Frontal cortex (tissue), 3 donors: ENCODE measurements at regions not wholly inside any gene's neighbourhood (a gene's known extent, or its start where the extent isn't known, plus 50 kb on each side); places are given as distances from the start of the nearest gene placed in this dataset.

Experiments used
- DNase-seq, 2 donors: peaks; one replicate each; pipeline ENCODE4 v3.0.0; 2012; ENCODE audit warnings: low spot score in 2 of 2
- FAIRE-seq: peaks from 2 replicates; lab custom pipeline; 2012; peaks lifted over from hg19 to GRCh38; lab: Jason Lieb, UNC
- donor health status: control.
- donor health status: control.
- donor health status: control.

GRCh38 chr6:110033101-110033500, 55.0 kb downstream of the GPR6 start:
- no peak for DNase-seq
- no peak for FAIRE-seq

- FAIRE-seq, result no peak
Measured at GRCh38 chr6:110033749-110034666, 55.9 kb downstream of the GPR6 start.

GRCh38 chr6:110034667-110035036, 56.5 kb downstream of the GPR6 start:
- FAIRE-seq (no peak), DNase-seq (no peak)

More at GRCh38 chr6:110033749-110034666, 55.9 kb downstream of the GPR6 start:
- no peak for DNase-seq

GRCh38 chr6:110035321-110035720, 57.2 kb downstream of the GPR6 start:
- DNase-seq, result no peak
- FAIRE-seq, result no peak

- FAIRE-seq, result no peak
- no peak for DNase-seq
Measured at GRCh38 chr6:110036408-110037302, 58.5 kb downstream of the GPR6 start.

GRCh38 chr6:110037726-110038295, 59.7 kb downstream of the GPR6 start:
- no peak for DNase-seq
- no peak for FAIRE-seq

- FAIRE-seq, result no peak
- peak; percentile 48 to 63 for DNase-seq
Measured at GRCh38 chr6:110039364-110039980, 61.4 kb downstream of the GPR6 start.

- DNase-seq (no peak), FAIRE-seq (no peak)
Measured at GRCh38 chr6:110039981-110040383, 61.9 kb downstream of the GPR6 start.

- FAIRE-seq, result no peak
- no peak for DNase-seq
Measured at GRCh38 chr6:110040716-110041115, 62.6 kb downstream of the GPR6 start.

GRCh38 chr6:110041126-110041525, 63.0 kb downstream of the GPR6 start:
- no peak for DNase-seq
- no peak for FAIRE-seq

GRCh38 chr6:110041830-110042229, 63.7 kb downstream of the GPR6 start:
- FAIRE-seq, result no peak

GRCh38 chr6:110042670-110043296, 64.7 kb downstream of the GPR6 start:
- FAIRE-seq (no peak), DNase-seq (no peak)

More at GRCh38 chr6:110041830-110042229, 63.7 kb downstream of the GPR6 start:
- DNase-seq, result no peak

- DNase-seq (no peak), FAIRE-seq (no peak)
Measured at GRCh38 chr6:110043366-110043994, 65.4 kb downstream of the GPR6 start.

GRCh38 chr6:110044096-110044495, 66.0 kb downstream of the GPR6 start:
- DNase-seq (no peak), FAIRE-seq (no peak)

- FAIRE-seq, result no peak
- no peak for DNase-seq
Measured at GRCh38 chr6:110044622-110045021, 66.5 kb downstream of the GPR6 start.

GRCh38 chr6:110048221-110048875, 70.2 kb downstream of the GPR6 start:
- no peak for FAIRE-seq
- no peak for DNase-seq

- FAIRE-seq (no peak), DNase-seq (no peak)
Measured at GRCh38 chr6:110049696-110050439, 71.8 kb downstream of the GPR6 start.
